K562 (cell line): ENCODE measurements at regions not wholly inside any gene's neighbourhood (a gene's known extent, or its start where the extent isn't known, plus 50 kb on each side); places are given as distances from the start of the nearest gene placed in this dataset.

Experiments
- ATAC-seq: fragments of 200-7000 bp; cut with Tn5 transposase; 3 replicates; pipeline ENCODE4 v1.9.1; 2020; ENCODE audit warnings: moderate library complexity
- BruUV-seq: library from RNA; stranded (reverse); fragments of 400-500 nt; replicated peaks from 2 replicates; lab custom pipeline; 2021; lab: Mats Ljungman, UMichigan
- CTCF ChIA-PET: fragments of 300-600 bp; formaldehyde crosslinking; extraction: SDS; loops from one replicate; lab custom pipeline; 2021; ENCODE audit warnings: low intra/inter-chr PET ratio; lab: Yijun Ruan, JAX
- POLR2A ChIA-PET: fragments of 300-600, 350-650 bp; sonication (Branson Sonifier 250); formaldehyde crosslinking; extraction: SDS; loops from one replicate; lab custom pipeline; 2021; ENCODE audit warnings: antibody characterized with exemption, inconsistent platforms; lab: Yijun Ruan, JAX
- DNase-seq, 4 experiments: peaks; one replicate each; pipeline versions ENCODE4 v3.0.0 to v3.0.0-alpha.2; 2011 to 2018; ENCODE audit warnings: low spot score in 3 of 4, mixed read lengths in 3 of 4; ENCODE audit errors: extremely low read depth in 1 of 4
- FAIRE-seq: peaks from 2 replicates; lab custom pipeline; 2011; peaks lifted over from hg19 to GRCh38; lab: Jason Lieb, UNC
- H2AFZ ChIP-seq: 2 replicates; pipeline ENCODE4 v1.6.0; 2011; ENCODE audit warnings: low read depth, low read length, control low read depth, inconsistent platforms
- H3K27ac ChIP-seq: fragments of 200-600 bp; 3 replicates; pipeline ENCODE4 v1.8.0; 2011; ENCODE audit warnings: low read depth, mild to moderate bottlenecking, control low read depth, inconsistent platforms, low read length, moderate library complexity, mixed read lengths; ENCODE audit errors: extremely low read depth
- H3K27me3 ChIP-seq, 2 experiments: fragments of 300-600 bp in 1 of 2; 2 replicates in 1 of 2; 3 replicates in 1 of 2; pipeline versions ENCODE4 v1.6.0 to v1.8.0; 2011; ENCODE audit warnings: inconsistent platforms in 2 of 2, low read length in 2 of 2, mild to moderate bottlenecking in 1 of 2, mixed read lengths in 1 of 2, moderate library complexity in 1 of 2; ENCODE audit not compliant: control insufficient read depth in 2 of 2, insufficient read depth in 2 of 2
- H3K36me3 ChIP-seq: fragments of 300-600 bp; 3 replicates; pipeline ENCODE4 v1.8.0; 2011; ENCODE audit warnings: mild to moderate bottlenecking, low read length, inconsistent platforms; ENCODE audit not compliant: control insufficient read depth, insufficient read depth
- H3K4me1 ChIP-seq, 2 experiments: fragments of 200-600 bp in 1 of 2; replicated peaks in 1 of 2; 2 replicates in 1 of 2; 3 replicates in 1 of 2; pipeline versions ENCODE4 v1.5.1 to v1.8.0; 2011; ENCODE audit warnings: inconsistent platforms in 2 of 2, low read length in 2 of 2, mild to moderate bottlenecking in 1 of 2, mixed read lengths in 1 of 2, moderate library complexity in 1 of 2; ENCODE audit not compliant: control insufficient read depth in 2 of 2, insufficient read depth in 2 of 2
- H3K4me2 ChIP-seq: 2 replicates; pipeline ENCODE4 v1.6.1; 2011; ENCODE audit warnings: low read length, control low read depth, inconsistent platforms, mixed read lengths; ENCODE audit not compliant: insufficient read depth
- H3K4me3 ChIP-seq: fragments of 200-600 bp; sonication (generic), shearing (Covaris generic); 2 replicates; pipeline ENCODE4 v1.5.1; 2016; ENCODE audit warnings: control low read depth, inconsistent platforms
- H3K79me2 ChIP-seq: fragments of 200-600 bp; 3 replicates; pipeline ENCODE4 v1.8.0; 2011; ENCODE audit warnings: low read length, inconsistent platforms; ENCODE audit not compliant: control insufficient read depth, insufficient read depth
- H3K9ac ChIP-seq, 2 experiments: 2 replicates each; pipeline versions ENCODE4 v1.6.0 to v1.6.1; 2011; ENCODE audit warnings: low read depth in 2 of 2, low read length in 2 of 2, control low read depth in 1 of 2, inconsistent platforms in 1 of 2, mild to moderate bottlenecking in 1 of 2, mixed read lengths in 1 of 2; ENCODE audit not compliant: insufficient read depth in 1 of 2
- H3K9me1 ChIP-seq: one replicate; pipeline ENCODE4 v1.6.0; 2011; ENCODE audit warnings: inconsistent platforms, mild to moderate bottlenecking, low read length, moderate library complexity; ENCODE audit not compliant: control insufficient read depth, insufficient read depth
- H3K9me3 ChIP-seq: replicated peaks from 2 replicates; pipeline ENCODE4 v1.5.1; 2011; ENCODE audit warnings: low read depth, low read length, inconsistent platforms; ENCODE audit not compliant: control insufficient read depth, insufficient read depth
- H4K20me1 ChIP-seq: replicated peaks from 2 replicates; pipeline ENCODE4 v1.6.1; 2011; ENCODE audit warnings: low read length, inconsistent platforms, mixed read lengths; ENCODE audit not compliant: control insufficient read depth, insufficient read depth
- CCAR2 ChIP-seq: fragments of 200-400 bp; formaldehyde crosslinking; IDR thresholded peaks from 2 replicates; pipeline ENCODE4 v1.6.1; 2017; ENCODE audit warnings: mild to moderate bottlenecking, low read depth, low read length
- CHD2 ChIP-seq: IDR thresholded peaks from 2 replicates; pipeline ENCODE4 v1.6.1; 2011; ENCODE audit warnings: low read depth, low read length
- FOXM1 ChIP-seq, 2 experiments: fragments of 450-650 bp in 1 of 2; sonication (generic) in 1 of 2; formaldehyde crosslinking in 1 of 2; IDR thresholded peaks; 2 replicates each; pipeline versions ENCODE4 v1.6.1 to v1.9.0; 2017 to 2022; ENCODE audit warnings: low read depth in 2 of 2, mild to moderate bottlenecking in 2 of 2, missing genetic modification reagents in 1 of 2, moderate library complexity in 1 of 2
- FOXP1 ChIP-seq: sonication (generic); formaldehyde crosslinking; IDR thresholded peaks from 2 replicates; pipeline ENCODE4 v1.8.0; 2022; ENCODE audit warnings: mild to moderate bottlenecking, missing genetic modification reagents
- HIVEP1 ChIP-seq: fragments of 250-450 bp; sonication (Bioruptor Pico); IDR thresholded peaks from 2 replicates; pipeline ENCODE4 v1.4.0; 2020; ENCODE audit warnings: mild to moderate bottlenecking
- KDM2B ChIP-seq: fragments of 250-450 bp; sonication (Bioruptor Pico); IDR thresholded peaks from 2 replicates; pipeline ENCODE4 v1.8.0; 2021; ENCODE audit warnings: mild to moderate bottlenecking, moderate library complexity
- MECOM ChIP-seq: fragments of 250-450 bp; sonication (Bioruptor Pico); IDR thresholded peaks from 2 replicates; pipeline ENCODE4 v1.8.0; 2022; ENCODE audit warnings: inconsistent platforms
- MTF1 ChIP-seq: fragments of 250-450 bp; sonication (Bioruptor Pico); IDR thresholded peaks from 2 replicates; pipeline ENCODE4 v1.9.0; 2021; ENCODE audit warnings: moderate library complexity, mild to moderate bottlenecking, inconsistent platforms, borderline replicate concordance
- NCOR1 ChIP-seq: fragments of 450-650 bp; IDR thresholded peaks from 2 replicates; pipeline ENCODE4 v1.6.1; 2016; ENCODE audit warnings: mild to moderate bottlenecking, moderate library complexity
- RBFOX2 ChIP-seq: fragments of 200-400 bp; formaldehyde crosslinking; IDR thresholded peaks from 2 replicates; pipeline ENCODE4 v1.6.1; 2017; ENCODE audit warnings: low read depth, mild to moderate bottlenecking, low read length, moderate library complexity
- RFX1 ChIP-seq: fragments of 450-650 bp; IDR thresholded peaks from 2 replicates; pipeline ENCODE4 v1.6.1; 2016; ENCODE audit warnings: mild to moderate bottlenecking, moderate library complexity
- RFX5 ChIP-seq: IDR thresholded peaks from 2 replicates; pipeline ENCODE4 v1.6.1; 2011; ENCODE audit warnings: low read depth, mild to moderate bottlenecking, improper control_type of control experiment, low read length
- SMAD4 ChIP-seq: fragments of 250-450 bp; sonication (Bioruptor Pico); conservative IDR thresholded peaks from 2 replicates; pipeline ENCODE4 v1.8.0; 2021; ENCODE audit warnings: inconsistent platforms, mild to moderate bottlenecking, moderate library complexity
- SREBF2 ChIP-seq: sonication (generic); formaldehyde crosslinking; IDR thresholded peaks from 2 replicates; pipeline ENCODE4 v1.4.0; 2020; ENCODE audit warnings: mild to moderate bottlenecking, missing genetic modification reagents
- TEAD1 ChIP-seq, 2 experiments: fragments of 450-650 bp in 1 of 2; sonication (generic) in 1 of 2; formaldehyde crosslinking; IDR thresholded peaks; 2 replicates each; pipeline versions ENCODE4 v1.4.0 to v1.8.0; 2020 to 2022; ENCODE audit warnings: mild to moderate bottlenecking in 2 of 2, missing genetic modification reagents in 1 of 2
- ZNF589 ChIP-seq: fragments of 200-800 bp; sonication (Bioruptor generic); IDR thresholded peaks from 2 replicates; pipeline ENCODE4 v1.6.1; 2016; ENCODE audit warnings: low read depth, missing genetic modification characterization, missing compliant biosample characterization
- WGBS: fragments of 100-300 bp; shearing (Covaris generic); methylation state at CpG from one replicate; pipeline ENCODE4 v1.1.6; 2016; ENCODE audit warnings: low coverage, mixed read lengths; ENCODE audit not compliant: insufficient coverage; ENCODE audit errors: missing lambda C conversion rate; 5-methylcytosine and 5-hydroxymethylcytosine counted together
- in situ Hi-C: fragments of 300-500 bp; cut with MboI; formaldehyde crosslinking; loops from 4 replicates; pipeline ENCODE4 v1.15.0; 2018; ENCODE audit warnings: inconsistent platforms, mixed read lengths
- intact Hi-C: fragments of 100-400 bp; cut with micrococcal nuclease; formaldehyde crosslinking; loops from 2 replicates; pipeline ENCODE4 v1.14.2; 2022

GRCh38 chr12:125310461-125310860 lies 245.2 kb downstream of the AACS start:
- no peaks in the 10 kb centered on the region for H3K4me1 ChIP-seq
- no peaks in the 10 kb centered on the region for H3K9me1 ChIP-seq
- ChIA-PET POLR2A (no interaction called here), CTCF (no interaction called here)
- intact Hi-C loops (no loop called here), in situ Hi-C loops (no loop called here)
- no peaks in the 10 kb centered on the region; a peak in 1 of 5 replicates for H3K27me3 ChIP-seq
- H3K9ac ChIP-seq: no peak overlapping the region
- no peak overlapping the region for H3K4me3 ChIP-seq
- H3K27ac ChIP-seq: no peak overlapping the region
- H3K36me3 ChIP-seq: no peaks in the 10 kb centered on the region
- FAIRE-seq: no peak
- no peak for DNase-seq
- no peak overlapping the region for H2AFZ ChIP-seq
- H3K79me2 ChIP-seq: no peaks in the 10 kb centered on the region
- H3K4me2 ChIP-seq: no peak overlapping the region
- WGBS: 2% methylated on average over 8 of the region's 8 CpGs
- no TSS peak for BruUV-seq
- H4K20me1 ChIP-seq: no peaks in the 10 kb centered on the region
- no peak for ATAC-seq
- TF ChIP-seq RFX1: peak; percentile 87
- no peak for TF ChIP-seq TEAD1 (CRISPR knock-in tag; IDR thresholded peaks at IDR 0.05)
- no peak for TF ChIP-seq NCOR1
- TF ChIP-seq FOXM1 (IDR thresholded peaks at IDR 0.05; ENCODE audit: low read depth): no peak
- TF ChIP-seq FOXM1 (CRISPR knock-in tag; IDR thresholded peaks at IDR 0.05; ENCODE audit: low read depth): no peak
- no peak for TF ChIP-seq RFX5
- no peak for TF ChIP-seq SMAD4
- H3K9me3 ChIP-seq: no peaks in the 10 kb centered on the region

- H3K9me3 ChIP-seq: no peaks in the 10 kb centered on the region
- in situ Hi-C loops (no loop called here), intact Hi-C loops (no loop called here)
- H3K4me2 ChIP-seq: no peak overlapping the region
- ATAC-seq: no peak
- no peaks in the 10 kb centered on the region for H3K79me2 ChIP-seq
- H3K27ac ChIP-seq: no peak overlapping the region
- no peaks in the 10 kb centered on the region for H3K9me1 ChIP-seq
- FAIRE-seq: no peak
- no peaks in the 10 kb centered on the region for H3K36me3 ChIP-seq
- under 1% methylated on average over 7 of the region's 7 CpGs for WGBS
- no peak overlapping the region for H3K9ac ChIP-seq
- TF ChIP-seq ZNF589 (CRISPR knock-in tag) (no peak), RBFOX2 (no peak), MTF1 (CRISPR knock-in tag) (no peak), KDM2B (CRISPR knock-in tag) (no peak), HIVEP1 (CRISPR knock-in tag) (no peak), CCAR2 (no peak), CHD2 (no peak), FOXP1 (CRISPR knock-in tag) (no peak), SREBF2 (no peak), MECOM (no peak)
- CTCF ChIA-PET: no interaction called here
- no peaks in the 10 kb centered on the region; a peak in 1 of 5 replicates for H3K27me3 ChIP-seq
- DNase-seq: no peak
- H3K4me3 ChIP-seq: no peak overlapping the region
- no peak overlapping the region for H2AFZ ChIP-seq
- H4K20me1 ChIP-seq: no peaks in the 10 kb centered on the region
- H3K4me1 ChIP-seq: no peaks in the 10 kb centered on the region
- BruUV-seq: no TSS peak
- POLR2A ChIA-PET: interaction anchor here (0.5 kb wide), 1 partner anchor 16 kb away, joined by 4 read pairs; no protein-coding TSS in a partner anchor
Observed at GRCh38 chr12:125311050-125311449, 245.8 kb downstream of the AACS start.
